NCI-H748 treated with DMSO at 0.1 percent for 48 hours (cell line): ENCODE measurements at regions not wholly inside any gene's neighbourhood (a gene's known extent, or its start where the extent isn't known, plus 50 kb on each side); places are given as distances from the start of the nearest gene placed in this dataset.

Experiments used
- DNase-seq: peaks from one replicate; lab custom pipeline; 2025; lab: John Stamatoyannopoulos, UW

GRCh38 chr5:67686746-67687145, 490.1 kb upstream of the CD180 start:
- DNase-seq: no peak

- no peak for DNase-seq
Observed at GRCh38 chr5:67681703-67682102, 485.1 kb upstream of the CD180 start.

GRCh38 chr5:67680099-67680498, 483.5 kb upstream of the CD180 start:
- DNase-seq: no peak

- no peak for DNase-seq
Observed at GRCh38 chr5:67679184-67679841, 482.7 kb upstream of the CD180 start.

GRCh38 chr5:67678594-67678993, 482.0 kb upstream of the CD180 start:
- DNase-seq: no peak

GRCh38 chr5:67677422-67677970, 480.9 kb upstream of the CD180 start:
- DNase-seq: no peak

- no peak for DNase-seq
Observed at GRCh38 chr5:67676863-67677262, 480.3 kb upstream of the CD180 start.

- no peak for DNase-seq
Observed at GRCh38 chr5:67674159-67674655, 477.6 kb upstream of the CD180 start.

GRCh38 chr5:67673618-67674017, 477.0 kb upstream of the CD180 start:
- no peak for DNase-seq

GRCh38 chr5:67673180-67673579, 476.6 kb upstream of the CD180 start:
- no peak for DNase-seq

GRCh38 chr5:67672636-67673035, 476.0 kb upstream of the CD180 start:
- DNase-seq: no peak

GRCh38 chr5:67669916-67670315, 473.3 kb upstream of the CD180 start:
- DNase-seq: no peak

GRCh38 chr5:67660149-67660548, 463.6 kb upstream of the CD180 start:
- DNase-seq: no peak

GRCh38 chr5:67659288-67659687, 462.7 kb upstream of the CD180 start:
- DNase-seq: peak; percentile 16

GRCh38 chr5:67657055-67657454, 460.5 kb upstream of the CD180 start:
- DNase-seq: no peak

- no peak for DNase-seq
Observed at GRCh38 chr5:67652201-67652600, 455.6 kb upstream of the CD180 start.

GRCh38 chr5:67651180-67651579, 454.6 kb upstream of the CD180 start:
- DNase-seq: no peak

GRCh38 chr5:67648201-67648671, 451.6 kb upstream of the CD180 start:
- DNase-seq: peak; percentile 12

- DNase-seq: no peak
Observed at GRCh38 chr5:67647772-67648171, 451.2 kb upstream of the CD180 start.

- DNase-seq: no peak
Observed at GRCh38 chr5:67644221-67644920, 447.8 kb upstream of the CD180 start.

GRCh38 chr5:67643536-67643935, 446.9 kb upstream of the CD180 start:
- no peak for DNase-seq

- DNase-seq: no peak
Observed at GRCh38 chr5:67639976-67640375, 443.4 kb upstream of the CD180 start.

GRCh38 chr5:67639313-67639712, 442.7 kb upstream of the CD180 start:
- no peak for DNase-seq
